ENCODE measurements at regions not wholly inside any gene's neighbourhood (a gene's known extent, or its start where the extent isn't known, plus 50 kb on each side); places are given as distances from the start of the nearest gene placed in this dataset.

DNA sequence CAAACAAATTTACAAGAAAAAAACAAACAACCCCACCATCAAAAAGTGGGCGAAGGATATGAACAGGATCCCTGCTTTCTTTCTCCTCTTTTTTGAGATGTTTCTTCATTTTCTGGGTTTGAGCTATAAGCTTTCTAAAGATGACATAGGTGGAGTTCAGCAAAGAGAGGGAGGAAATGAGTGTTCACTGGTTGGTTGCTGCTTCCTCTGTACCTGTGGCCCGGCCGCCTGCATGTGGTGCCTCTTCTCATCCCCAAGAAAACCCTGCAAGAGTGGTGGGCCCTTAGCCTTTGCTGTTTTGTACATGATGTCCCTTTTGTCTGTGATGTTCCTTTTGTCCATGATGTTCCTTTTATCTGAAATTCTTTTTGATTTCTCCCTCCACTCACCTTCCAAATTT, 178.4 kb upstream of the SERP2 start:
- Histone ChIP-seq H3K4me3 (no peak overlapping the region), H3K27ac (ENCODE audit: control insufficient read depth, insufficient read depth) (no peak overlapping the region), H3K36me3 (ENCODE audit: control insufficient read depth in 2 of 2, insufficient read depth in 2 of 2, low read length in 1 of 2) (no peaks in the 10 kb centered on the region), H3K79me2 (ENCODE audit: control insufficient read depth, insufficient read depth, low read length) (no peaks in the 10 kb centered on the region), H3K27me3 (replicated peaks in 1 of 2; ENCODE audit: control insufficient read depth in 2 of 2, insufficient read depth in 2 of 2, low read length in 1 of 2) (peaks cover 0 to 5% of the 10 kb centered on the region in 2 experiments; a peak in 1 of 4 replicates), H3K4me1 (ENCODE audit: control insufficient read depth, insufficient read depth, low read length) (peaks cover 12% of the 10 kb centered on the region), H3K9ac (ENCODE audit: control insufficient read depth, insufficient read depth, low read length) (no peak overlapping the region), H4K20me1 (ENCODE audit: control insufficient read depth, insufficient read depth) (no peaks in the 10 kb centered on the region), H3K9me3 (replicated peaks; ENCODE audit: control insufficient read depth, insufficient read depth, low read length) (no peaks in the 10 kb centered on the region), H3K4me2 (ENCODE audit: control insufficient read depth, insufficient read depth) (no peak overlapping the region), H2AFZ (ENCODE audit: control insufficient read depth, low read depth, low read length) (no peak overlapping the region)
- 0% methylated on average over 3 of the region's 3 CpGs for WGBS (ENCODE audit: insufficient coverage, insufficient replicate concordance, low lambda C conversion rate, missing lambda C conversion rate)
- ChIA-PET POLR2A (no interaction called here), RAD21 (ENCODE audit: unreplicated experiment) (no interaction called here), SMC1A (ENCODE audit: uncharacterized antibody, unreplicated experiment) (no interaction called here), CTCF (no interaction called here)
- BruUV-seq (replicated peaks), result no TSS peak
- no peak for FAIRE-seq
- DNase-seq (ENCODE audit: low read depth, low spot score), result no peak
- in situ Hi-C loops (cut with MboI), result no loop called here
- TF ChIP-seq ZNF384 (IDR thresholded peaks at IDR 0.05; ENCODE audit: borderline replicate concordance, low read depth, low read length) (no peak), NFIC (IDR thresholded peaks at IDR 0.05; ENCODE audit: low read depth, low read length) (no peak), EED (IDR thresholded peaks at IDR 0.05; ENCODE audit: low read depth) (no peak), SUPT20H (IDR thresholded peaks at IDR 0.05; ENCODE audit: borderline replicate concordance, control insufficient read depth, low read depth, low read length) (no peak), HCFC1 (IDR thresholded peaks at IDR 0.05; ENCODE audit: low read length) (no peak), ATF7 (IDR thresholded peaks at IDR 0.05; ENCODE audit: low read depth) (no peak), CEBPB (IDR thresholded peaks at IDR 0.05; ENCODE audit: borderline replicate concordance in 1 of 2, low read depth in 2 of 2, low read length in 2 of 2) (no peak), ZNF217 (IDR thresholded peaks at IDR 0.05) (no peak), KAT2A (conservative IDR thresholded peaks at IDR 0.05; ENCODE audit: control insufficient read depth, low read depth, low read length) (no peak), SUZ12 (IDR thresholded peaks at IDR 0.05; ENCODE audit: unreplicated experiment) (no peak)
- TF ChIP-seq, protein P1, sequence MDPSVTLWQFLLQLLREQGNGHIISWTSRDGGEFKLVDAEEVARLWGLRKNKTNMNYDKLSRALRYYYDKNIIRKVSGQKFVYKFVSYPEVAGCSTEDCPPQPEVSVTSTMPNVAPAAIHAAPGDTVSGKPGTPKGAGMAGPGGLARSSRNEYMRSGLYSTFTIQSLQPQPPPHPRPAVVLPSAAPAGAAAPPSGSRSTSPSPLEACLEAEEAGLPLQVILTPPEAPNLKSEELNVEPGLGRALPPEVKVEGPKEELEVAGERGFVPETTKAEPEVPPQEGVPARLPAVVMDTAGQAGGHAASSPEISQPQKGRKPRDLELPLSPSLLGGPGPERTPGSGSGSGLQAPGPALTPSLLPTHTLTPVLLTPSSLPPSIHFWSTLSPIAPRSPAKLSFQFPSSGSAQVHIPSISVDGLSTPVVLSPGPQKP (IDR thresholded peaks at IDR 0.05; ENCODE audit: low read depth, low read length), result no peak
- TF ChIP-seq, protein P2, sequence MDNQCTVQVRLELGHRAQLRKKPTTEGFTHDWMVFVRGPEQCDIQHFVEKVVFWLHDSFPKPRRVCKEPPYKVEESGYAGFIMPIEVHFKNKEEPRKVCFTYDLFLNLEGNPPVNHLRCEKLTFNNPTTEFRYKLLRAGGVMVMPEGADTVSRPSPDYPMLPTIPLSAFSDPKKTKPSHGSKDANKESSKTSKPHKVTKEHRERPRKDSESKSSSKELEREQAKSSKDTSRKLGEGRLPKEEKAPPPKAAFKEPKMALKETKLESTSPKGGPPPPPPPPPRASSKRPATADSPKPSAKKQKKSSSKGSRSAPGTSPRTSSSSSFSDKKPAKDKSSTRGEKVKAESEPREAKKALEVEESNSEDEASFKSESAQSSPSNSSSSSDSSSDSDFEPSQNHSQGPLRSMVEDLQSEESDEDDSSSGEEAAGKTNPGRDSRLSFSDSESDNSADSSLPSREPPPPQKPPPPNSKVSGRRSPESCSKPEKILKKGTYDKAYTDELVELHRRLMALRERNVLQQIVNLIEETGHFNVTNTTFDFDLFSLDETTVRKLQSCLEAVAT (IDR thresholded peaks at IDR 0.05), result no peak
- intact Hi-C loops (cut with micrococcal nuclease; ENCODE audit: unreplicated experiment), result no loop called here
- ATAC-seq, result no peak

Data from GM12878 (cell line).